NCI-H2081 (cell line): ENCODE measurements at regions not wholly inside any gene's neighbourhood (a gene's known extent, or its start where the extent isn't known, plus 50 kb on each side); places are given as distances from the start of the nearest gene placed in this dataset.

Experiments used
- DNase-seq, 2 experiments: peaks; one replicate each; lab custom pipeline; 2025; lab: John Stamatoyannopoulos, UW

DNA sequence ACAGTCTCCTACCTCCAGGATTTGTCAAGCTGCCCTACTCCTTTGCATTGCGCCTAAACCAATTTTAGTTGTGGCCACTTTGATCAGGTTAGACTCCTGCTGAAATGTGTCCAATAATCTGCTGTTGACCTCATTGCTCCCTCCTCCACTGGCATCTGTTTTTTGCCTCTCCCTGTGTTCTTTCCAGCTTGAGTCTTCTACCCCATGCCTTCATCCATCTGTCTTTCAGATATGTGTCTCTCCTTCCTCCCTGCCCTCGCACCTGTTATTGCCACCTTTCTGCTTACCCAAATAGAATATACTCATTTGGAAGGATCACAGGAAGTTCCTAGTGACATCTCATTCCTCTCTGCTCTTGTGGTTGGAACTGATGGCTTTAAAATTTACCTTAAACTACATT, 366.6 kb upstream of the CLNK start:
- no peak for DNase-seq

DNA sequence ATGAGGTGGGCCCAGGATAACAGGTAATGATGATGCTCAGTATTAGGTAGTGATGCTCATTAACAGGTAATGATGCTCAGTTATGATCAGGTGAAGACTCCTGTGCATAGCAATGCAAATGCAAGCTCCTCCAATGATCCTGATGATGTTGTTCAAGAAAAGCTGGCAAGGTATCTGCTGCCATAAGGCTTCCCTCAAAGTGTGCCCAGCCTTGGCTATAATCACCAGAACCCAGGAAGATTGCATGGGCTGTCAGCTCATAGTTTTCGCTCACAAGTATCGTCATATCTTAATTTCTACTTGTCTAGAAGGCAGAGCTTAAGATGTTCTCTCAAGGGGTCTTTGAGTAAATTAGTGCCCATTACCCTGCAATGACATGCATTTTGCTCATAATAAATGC, 366.2 kb upstream of the CLNK start:
- DNase-seq: no peak

DNA sequence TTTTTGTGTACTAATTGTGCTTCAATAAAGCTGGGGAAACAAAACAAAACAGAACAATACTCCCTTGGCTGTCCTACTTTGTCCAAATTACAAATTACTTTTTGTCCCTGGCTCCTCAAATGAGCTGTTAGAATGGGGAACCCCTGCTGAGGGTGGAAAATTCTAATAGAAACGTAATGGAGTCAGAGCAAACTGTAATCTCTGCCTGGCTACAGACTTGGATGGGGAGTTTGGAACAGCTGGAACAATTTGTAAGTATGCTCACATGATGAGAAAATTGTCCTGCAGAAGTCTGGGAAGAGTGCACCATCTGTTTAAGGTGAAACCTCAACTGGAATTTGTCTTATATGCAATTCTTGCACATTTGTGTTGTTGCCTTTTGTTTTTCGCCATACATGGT, 364.4 kb upstream of the CLNK start:
- no peak for DNase-seq

DNA sequence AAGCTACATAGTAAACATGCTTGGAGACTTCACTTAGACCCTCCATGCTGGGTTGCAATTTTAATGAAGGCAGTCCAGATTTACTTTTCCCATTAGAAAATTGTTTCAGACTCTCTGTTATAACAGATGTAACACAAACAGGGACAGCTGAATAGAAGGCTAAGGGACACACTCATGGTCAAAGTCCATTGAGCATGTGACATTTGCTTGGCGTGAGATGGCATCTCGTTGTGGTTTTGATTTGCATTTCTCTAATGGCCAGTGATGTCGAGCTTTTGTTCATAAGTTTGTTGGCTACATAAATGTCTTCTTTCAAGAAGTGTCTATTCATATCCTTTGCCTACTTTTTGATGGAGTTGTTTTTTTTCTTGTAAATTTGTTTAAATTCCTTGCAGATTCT, 358.2 kb upstream of the CLNK start:
- DNase-seq: no peak

DNA sequence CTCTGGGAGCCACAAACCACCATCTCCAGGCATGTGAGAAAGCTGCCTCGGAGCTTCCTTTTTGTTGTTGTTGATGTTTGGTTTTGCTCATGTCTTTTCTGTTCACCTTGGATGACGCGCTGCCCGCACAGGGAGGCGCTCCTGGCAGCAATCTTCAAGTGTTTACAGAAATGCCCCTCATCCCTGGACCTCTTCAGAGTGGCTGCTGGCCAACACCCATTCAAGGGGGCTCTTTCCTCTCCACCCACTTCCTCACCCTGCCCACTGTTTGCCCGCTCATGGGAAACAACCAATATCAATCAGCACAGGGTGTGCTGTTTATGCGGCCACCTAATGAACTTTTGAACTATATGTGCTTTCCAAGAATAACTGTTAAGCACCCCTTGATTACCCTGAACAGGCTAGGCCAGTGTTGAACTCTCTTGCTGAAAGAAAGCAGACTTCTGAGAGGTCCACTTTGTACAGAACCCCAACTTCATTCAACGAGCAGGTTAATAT, 355.1 kb upstream of the CLNK start:
- DNase-seq: no peak

DNA sequence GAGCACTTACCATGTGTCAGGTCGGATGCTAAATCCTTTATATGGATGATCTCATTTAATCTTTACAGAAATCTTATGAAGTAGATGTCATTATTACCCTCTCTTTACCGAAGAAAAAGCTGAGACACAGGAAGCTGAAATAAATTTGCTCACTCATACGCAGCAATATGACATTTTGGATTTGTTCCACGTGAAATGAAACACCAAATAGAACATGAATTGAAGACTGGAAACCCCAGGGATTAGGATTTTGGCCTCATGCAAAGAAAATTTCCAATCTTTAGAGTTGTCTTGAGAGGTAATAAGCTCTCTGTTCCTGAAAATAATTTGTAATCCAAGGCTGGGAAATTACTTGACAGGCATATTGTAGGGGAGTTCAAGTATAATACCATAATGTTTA, 354.4 kb upstream of the CLNK start:
- no peak for DNase-seq

DNA sequence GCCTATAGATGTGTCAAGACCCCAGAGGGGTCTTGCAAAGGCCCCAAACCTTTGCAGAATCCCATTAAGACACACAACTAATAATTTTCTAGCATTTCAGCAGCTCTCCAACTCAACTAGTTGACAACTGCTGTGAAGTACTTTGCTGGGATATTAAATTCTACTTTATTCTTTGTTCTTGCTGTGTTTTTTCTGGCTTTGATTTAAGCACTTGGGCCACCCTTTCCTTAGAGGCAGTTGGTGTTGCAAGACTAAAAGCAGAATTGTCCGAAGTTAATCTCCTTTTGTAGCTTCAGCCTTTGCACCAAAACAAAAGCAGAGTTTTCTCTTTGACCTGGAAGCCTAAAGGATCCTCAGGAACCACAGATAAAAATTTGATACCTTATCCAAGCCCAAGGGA, 353.1 kb upstream of the CLNK start:
- no peak for DNase-seq

DNA sequence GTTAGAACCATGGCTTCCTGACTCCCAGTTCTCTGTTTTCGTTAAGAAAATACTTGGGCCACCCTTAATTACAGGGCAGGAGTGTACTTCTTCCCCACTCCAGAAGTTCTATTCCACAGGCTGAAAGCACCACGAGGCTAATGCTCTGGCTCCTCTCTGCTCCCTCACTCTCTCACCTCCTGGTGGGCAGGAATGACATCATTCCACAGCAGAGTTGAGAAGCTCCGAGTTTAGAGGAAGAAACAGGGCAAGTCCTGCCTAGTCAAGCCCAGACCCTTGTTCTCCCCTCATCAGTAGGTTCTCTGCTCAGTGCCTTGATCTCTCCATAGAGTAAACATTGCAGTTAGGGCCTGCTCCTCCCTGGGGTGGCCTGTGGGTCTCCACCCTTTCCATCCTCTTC, 343.8 kb upstream of the CLNK start:
- DNase-seq: no peak

DNA sequence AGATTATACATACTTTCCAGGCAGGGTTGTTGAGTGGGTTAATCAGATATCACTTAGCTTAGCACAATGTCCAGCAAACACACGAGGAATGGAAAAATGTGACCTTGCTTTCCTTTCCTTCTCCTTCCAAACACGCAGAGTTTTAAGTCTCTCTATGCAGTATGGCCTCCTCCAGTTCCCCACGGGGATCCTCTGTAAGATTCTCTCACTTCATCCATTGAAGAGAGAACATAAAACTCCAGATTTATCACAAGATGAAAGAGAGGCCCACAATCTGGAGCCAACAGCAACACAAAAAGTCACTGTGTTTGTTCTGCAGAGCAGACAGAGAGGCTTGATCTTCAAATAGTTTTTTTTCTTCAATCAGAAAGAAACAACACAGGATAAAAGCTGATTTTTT, 336.8 kb upstream of the CLNK start:
- no peak for DNase-seq

DNA sequence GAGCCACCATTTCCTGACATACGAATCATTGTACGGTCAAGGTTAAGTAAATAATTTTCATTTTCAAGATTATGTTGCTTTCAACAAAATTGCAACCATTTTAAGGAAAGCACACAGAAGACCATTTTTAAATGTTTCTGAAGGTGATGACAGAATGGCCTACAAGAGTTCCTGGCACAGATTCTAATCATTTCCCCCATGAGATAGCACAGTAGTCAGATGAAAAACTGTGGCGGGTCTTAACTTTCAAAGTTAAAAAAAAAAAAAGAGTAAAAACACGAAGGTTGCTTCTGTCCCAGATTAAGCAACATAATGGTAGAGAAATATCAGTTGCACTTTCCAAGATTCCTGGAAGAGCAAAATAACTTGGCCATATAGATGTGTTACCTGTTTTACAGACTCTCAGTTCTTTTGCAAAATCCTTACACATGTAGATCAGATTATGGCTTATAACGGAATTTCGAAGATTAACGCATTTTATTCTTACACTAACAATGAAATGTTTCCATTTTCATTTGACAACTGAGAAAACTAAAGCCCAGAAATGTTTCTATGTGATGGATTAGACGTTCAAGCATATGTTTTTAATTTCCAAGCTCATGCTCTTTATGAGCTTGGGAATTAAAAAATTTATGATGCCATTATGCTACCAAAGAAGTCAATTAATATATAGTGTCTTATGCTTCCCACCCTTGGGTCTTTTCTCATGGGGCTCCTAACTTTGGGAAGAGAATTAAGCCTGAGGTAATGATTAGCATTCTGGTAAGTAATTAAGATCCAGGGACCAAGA, 335.1 kb upstream of the CLNK start:
- no peak for DNase-seq

DNA sequence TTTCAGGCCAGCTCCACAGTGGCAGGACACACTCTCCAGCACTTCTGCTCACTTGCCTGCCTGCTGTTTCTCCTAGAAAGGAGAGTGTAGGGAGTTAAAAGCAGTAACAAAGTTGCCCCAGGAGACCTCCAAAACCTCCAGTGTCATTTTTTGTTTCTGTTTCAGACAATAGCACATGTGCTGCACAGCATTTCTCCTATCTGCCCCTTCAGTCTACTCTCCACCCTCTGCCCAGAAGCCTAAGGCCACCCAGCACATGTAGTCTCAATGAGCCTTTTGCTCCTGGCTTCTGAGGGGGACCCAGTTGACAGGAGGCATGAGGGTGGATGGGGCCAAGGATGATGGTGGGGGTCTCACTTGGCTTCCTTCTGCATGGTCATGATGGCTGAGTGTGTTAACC, 329.6 kb upstream of the CLNK start:
- DNase-seq: no peak

DNA sequence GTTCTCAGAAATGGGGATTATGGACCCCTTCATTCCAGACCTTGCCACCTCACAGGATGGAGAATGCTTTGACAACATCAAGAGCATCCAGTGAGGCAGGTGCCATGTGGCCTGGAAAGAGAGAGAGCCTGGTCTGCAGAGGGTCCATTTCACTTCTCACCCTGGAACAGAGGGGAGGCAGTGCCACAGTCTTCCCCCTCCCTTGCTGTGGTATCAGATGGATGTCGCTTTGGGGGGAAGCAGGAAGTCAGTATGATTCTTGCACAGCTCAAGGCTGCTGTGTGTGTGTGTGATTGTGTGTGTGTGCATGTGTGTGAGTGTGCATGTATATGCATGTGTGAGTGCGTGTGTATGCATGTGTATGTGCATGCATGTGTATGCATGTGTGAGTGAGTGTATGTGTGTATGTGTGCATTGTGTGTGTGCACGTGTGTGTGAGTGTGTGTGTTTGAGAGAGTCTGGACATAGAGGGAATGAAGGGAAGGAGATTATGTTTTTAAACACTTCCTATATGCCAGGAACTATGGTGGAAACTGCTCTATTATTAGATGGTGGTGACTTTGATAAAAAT, 328.6 kb upstream of the CLNK start:
- DNase-seq: no peak

DNA sequence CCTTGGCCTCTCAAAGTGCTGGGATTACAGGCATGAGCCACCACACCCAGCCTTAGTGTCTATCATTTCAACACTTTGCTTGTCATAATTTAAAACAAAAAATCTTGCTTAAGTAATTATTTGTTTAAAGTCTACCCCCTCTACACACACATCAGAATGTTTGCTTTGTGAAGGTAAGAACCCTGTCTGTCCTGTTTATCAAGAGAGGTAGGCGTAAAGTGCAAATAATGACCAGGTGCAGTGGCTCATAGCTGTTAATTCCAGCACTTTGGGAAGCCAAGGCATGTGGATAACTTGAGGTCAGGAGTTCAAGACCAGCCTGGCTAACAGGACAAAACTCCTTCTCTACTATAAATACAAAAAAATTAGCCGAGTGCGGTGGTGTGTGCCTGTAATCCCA, 326.7 kb upstream of the CLNK start:
- peak in 1 of 2 experiments; percentile 18 for DNase-seq

DNA sequence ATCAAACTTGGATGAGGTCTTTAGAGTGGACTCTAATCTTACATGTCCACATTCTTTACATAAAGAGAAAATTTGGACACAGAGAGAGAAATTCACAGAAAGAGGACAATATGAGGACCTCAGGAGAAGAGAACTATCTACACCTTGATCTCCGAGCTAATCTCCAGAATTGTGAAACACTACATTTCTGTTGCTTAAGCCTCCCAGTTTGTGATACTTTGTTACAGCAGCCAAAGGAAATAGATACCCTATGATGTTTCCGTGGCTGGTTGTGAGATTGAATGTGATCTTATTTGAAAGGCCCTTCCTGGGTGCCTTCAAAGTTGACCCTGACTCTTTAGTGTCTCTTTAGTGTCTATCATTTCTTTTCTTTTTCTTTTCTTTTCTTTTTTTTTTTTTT, 326.1 kb upstream of the CLNK start:
- DNase-seq: no peak

DNA sequence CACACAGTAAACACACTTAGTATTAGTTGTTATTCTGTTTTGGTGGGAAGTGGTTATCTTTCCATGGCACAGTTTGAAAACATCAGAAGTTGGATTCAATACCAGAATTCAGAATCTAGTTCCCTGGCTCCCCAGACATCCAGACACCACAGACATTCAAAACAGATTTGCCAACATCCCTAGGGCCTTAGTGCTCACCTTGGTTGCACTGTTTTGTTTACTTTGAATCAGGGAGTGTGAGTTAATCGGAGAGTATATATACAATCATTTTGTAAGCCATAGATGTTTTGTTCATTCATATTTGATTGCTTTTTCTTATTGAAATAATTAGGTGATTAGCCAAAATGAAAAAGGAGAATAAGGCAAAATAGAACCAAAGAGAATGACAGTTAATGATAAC, 324.7 kb upstream of the CLNK start:
- no peak for DNase-seq

DNA sequence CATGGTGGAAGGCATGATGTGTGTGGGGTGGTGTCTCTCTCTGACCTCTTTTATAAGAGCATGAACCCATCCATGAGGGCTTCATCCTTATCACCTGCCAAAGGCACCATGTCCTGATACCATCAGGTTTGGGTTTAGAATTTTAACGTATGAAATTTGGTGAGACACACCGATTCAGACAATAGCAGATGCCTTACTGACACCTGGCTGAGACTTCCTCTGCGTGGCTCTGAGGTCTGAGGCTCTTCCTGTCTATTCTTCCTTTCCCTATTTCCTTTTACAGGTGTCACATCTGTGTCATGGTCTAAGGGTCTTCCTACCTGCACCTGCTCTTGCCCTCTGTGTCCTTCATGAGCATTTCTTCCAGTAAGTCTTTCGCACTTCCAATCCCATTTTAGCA, 320.7 kb upstream of the CLNK start:
- no peak for DNase-seq

DNA sequence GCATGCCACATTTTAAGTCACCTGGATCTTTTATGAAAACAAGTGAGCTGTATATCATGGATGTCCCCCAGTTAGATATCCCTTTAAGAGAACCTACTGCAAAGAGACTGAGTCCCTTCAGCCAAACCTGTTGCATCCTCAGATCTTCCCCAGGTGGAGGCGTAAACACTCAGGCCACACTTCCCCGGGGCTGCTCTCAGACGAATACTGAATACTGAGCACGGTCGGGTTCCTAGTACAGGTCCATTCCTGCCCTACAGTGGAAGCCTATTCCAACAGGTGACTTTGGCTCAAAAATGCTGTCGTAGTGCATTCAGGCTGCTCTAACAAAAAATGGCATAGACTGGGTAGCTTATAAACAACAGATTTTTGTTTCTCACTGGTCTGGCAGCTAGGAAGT, 320.2 kb upstream of the CLNK start:
- DNase-seq: no peak

DNA sequence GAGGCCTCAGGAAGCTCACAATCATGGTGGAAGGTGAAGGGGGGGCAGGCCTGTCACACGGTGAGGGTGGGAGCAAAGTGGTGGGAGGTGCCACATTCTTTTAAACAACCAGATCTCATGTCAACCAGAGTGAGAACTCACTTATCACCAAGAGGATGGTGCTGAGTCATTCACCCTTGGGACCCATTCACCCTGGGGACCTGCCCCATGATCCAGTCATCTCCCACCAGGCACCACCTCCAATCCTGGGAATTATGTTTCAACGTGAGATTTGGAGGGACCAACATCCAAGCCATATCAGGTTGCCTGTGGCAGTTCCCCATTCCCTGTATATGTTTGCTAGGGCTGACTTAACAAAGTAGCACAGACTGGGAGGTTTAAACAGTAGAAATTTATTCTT, 318.4 kb upstream of the CLNK start:
- no peak for DNase-seq

DNA sequence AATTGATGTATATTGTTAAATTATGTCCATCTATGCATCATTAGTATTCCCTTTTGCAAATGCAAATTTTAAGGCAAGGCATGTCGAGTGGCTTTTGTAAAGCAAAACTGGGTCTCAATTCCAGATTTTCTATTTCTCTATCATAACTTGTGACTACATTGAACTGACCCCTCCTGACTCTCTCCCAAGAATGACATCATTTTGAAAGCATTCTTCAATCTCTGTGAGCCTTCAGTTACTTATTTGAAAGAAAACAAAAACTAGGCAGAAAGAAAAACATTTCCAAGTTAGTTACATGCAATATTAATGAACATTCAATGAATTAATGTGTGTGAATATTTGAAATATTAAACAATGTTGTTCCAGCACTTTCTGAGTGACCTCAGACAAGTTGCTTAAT, 314.3 kb upstream of the CLNK start:
- DNase-seq: no peak

DNA sequence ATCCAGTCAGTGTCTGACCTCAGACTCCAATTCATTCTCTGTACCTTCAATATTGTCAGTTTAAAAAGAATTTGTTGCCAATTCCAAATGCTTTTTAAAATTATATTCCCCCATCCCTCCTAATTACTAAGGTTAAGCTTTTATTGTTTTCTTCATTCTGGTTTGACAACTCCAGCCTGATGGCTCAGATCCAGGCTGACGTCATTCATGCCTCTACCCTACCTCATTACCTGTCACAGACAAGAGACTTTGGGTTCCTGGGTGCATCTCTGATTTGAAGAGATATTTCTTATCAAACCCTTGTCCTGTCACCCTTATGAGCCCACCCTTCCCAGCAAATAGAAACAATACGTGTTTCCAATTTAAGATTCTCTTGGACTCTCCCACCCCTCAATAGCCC, 300.2 kb upstream of the CLNK start:
- no peak for DNase-seq

DNA sequence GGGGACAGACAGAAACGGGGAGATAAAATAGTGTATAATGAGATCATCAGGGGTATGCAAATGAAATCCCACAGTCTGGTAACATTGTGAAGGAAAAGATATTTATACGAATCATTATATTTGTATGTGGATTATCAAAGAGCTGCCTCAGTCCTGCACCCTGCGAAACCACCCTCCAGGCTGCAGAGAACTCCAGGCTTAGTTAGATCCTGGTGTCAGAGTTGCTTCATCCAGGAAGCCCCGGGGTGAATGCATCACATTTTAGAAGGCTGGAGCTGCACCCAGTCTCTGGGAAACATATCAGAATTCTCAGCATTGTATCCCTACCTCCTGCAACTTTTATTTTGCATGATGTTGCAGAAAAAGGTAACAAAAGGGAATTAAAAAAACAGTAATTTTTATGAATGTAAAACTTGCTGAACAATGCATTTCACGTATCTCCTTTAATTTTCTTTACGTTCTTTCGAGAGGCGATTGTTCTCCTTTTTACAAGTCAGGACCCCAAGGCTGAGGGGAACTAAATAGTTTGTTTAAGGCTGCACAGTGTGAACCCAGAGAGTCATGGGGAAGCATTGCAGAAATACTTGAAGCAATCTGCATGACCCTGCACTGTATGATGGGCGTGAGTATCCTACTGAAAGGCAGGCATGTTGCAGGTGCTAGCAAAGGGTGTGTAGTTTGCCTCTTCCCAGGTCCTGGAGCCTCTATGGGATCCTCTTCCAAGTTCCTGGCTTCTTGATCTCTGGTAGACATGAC, 299.5 kb upstream of the CLNK start:
- DNase-seq: no peak

DNA sequence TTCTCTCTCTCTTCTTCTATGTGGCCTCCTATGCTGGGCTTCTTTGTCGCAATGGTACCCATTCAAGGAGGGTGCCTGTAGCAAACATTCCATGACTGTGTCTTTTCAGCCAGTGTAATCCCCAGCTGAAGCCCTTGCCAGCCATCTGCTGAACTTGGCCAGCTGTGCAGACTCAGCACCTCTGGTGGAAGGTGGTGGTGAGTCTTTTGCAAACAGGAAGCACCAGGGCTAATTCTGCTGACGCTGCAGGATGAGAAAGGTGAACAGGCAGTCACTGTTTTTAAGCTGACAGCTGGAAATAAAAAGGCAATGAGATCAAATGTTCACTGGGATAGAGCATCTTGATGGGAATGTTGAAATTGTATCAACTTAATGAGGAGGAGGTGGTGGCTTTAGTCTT, 298.7 kb upstream of the CLNK start:
- DNase-seq: no peak

DNA sequence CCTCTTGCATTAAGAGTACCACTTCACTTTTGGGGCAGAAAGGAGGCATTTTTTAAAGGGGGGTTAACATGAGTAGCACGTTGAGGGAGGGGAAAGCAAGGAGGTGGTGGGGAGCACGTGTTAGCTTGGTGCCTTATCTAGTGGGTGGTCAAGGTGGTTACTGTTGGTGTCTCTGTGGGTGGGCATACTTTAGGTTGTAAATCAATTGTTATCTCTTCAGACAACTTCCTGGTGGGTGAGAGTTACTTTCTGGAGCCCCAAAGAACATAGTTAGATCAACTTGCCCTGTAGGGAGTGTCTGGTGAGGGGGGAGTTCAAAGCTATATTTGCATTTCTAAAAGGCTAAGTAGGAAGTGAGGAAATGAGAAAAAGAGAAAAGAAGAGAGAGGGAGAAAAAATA, 297.7 kb upstream of the CLNK start:
- no peak for DNase-seq
